Endodermal cell (in vitro differentiated cells): ENCODE measurements at regions not wholly inside any gene's neighbourhood (a gene's known extent, or its start where the extent isn't known, plus 50 kb on each side); places are given as distances from the start of the nearest gene placed in this dataset.

Experiments used
- DNase-seq: peaks from one replicate; pipeline ENCODE4 v3.0.0-alpha.2; 2017
- H3K27ac ChIP-seq: 2 replicates; pipeline ENCODE4 v1.5.1; 2013; ENCODE audit warnings: mild to moderate bottlenecking, low read depth, low read length, moderate library complexity
- H3K27me3 ChIP-seq: 2 replicates; pipeline ENCODE4 v1.6.1; 2013; ENCODE audit warnings: mild to moderate bottlenecking, low read length, moderate library complexity; ENCODE audit not compliant: insufficient read depth, control insufficient read depth, poor library complexity, severe bottlenecking
- H3K36me3 ChIP-seq: 2 replicates; pipeline ENCODE4 v1.7.0; 2013; ENCODE audit warnings: mild to moderate bottlenecking, low read length, moderate library complexity; ENCODE audit not compliant: control insufficient read depth, insufficient read depth
- H3K4me1 ChIP-seq: one replicate; pipeline ENCODE4 v1.7.0; 2013; ENCODE audit warnings: low read length; ENCODE audit not compliant: control insufficient read depth, insufficient read depth
- H3K4me3 ChIP-seq: 2 replicates; pipeline ENCODE4 v1.5.1; 2013; ENCODE audit warnings: mild to moderate bottlenecking, low read length, moderate library complexity
- H3K9ac ChIP-seq: 2 replicates; pipeline ENCODE4 v1.6.1; 2013; ENCODE audit warnings: mild to moderate bottlenecking, low read length, moderate library complexity; ENCODE audit not compliant: poor library complexity, severe bottlenecking; ENCODE audit errors: extremely low read depth
- H3K9me3 ChIP-seq: 2 replicates; pipeline ENCODE4 v1.6.1; 2013; ENCODE audit warnings: mild to moderate bottlenecking, low read length, moderate library complexity; ENCODE audit not compliant: control insufficient read depth
- H3K27ac Mint-ChIP-seq: 2 replicates; pipeline ENCODE4 v1.8.0; 2020; ENCODE audit warnings: mixed read lengths
- H3K27me3 Mint-ChIP-seq: 2 replicates; pipeline ENCODE4 v1.8.0; 2021; ENCODE audit warnings: mild to moderate bottlenecking, mixed read lengths; ENCODE audit not compliant: insufficient read depth
- H3K36me3 Mint-ChIP-seq: 2 replicates; pipeline ENCODE4 v1.8.0; 2020; ENCODE audit warnings: low read depth, mixed read lengths
- H3K4me1 Mint-ChIP-seq: 2 replicates; pipeline ENCODE4 v1.8.0; 2020; ENCODE audit warnings: mixed read lengths
- H3K4me3 Mint-ChIP-seq: 2 replicates; pipeline ENCODE4 v1.8.0; 2020; ENCODE audit warnings: mild to moderate bottlenecking, moderate library complexity, mixed read lengths
- H3K9me3 Mint-ChIP-seq: 2 replicates; pipeline ENCODE4 v1.8.0; 2020; ENCODE audit warnings: mild to moderate bottlenecking, mixed read lengths
- CTCF ChIP-seq: fragments of 200-600 bp; sonication (generic); conservative IDR thresholded peaks from 2 replicates; pipeline ENCODE4 v1.5.0; 2021; ENCODE audit warnings: antibody characterized with exemption, mild to moderate bottlenecking
- WGBS, 2 experiments: methylation state at CpG; one replicate each; pipeline versions ENCODE4 v1.1.5 to v1.1.7; 2013; ENCODE audit warnings: missing lambda C conversion rate in 2 of 2, mixed read lengths in 1 of 2; ENCODE audit not compliant: insufficient coverage in 1 of 2, insufficient read length in 1 of 2; 5-methylcytosine and 5-hydroxymethylcytosine counted together

DNA sequence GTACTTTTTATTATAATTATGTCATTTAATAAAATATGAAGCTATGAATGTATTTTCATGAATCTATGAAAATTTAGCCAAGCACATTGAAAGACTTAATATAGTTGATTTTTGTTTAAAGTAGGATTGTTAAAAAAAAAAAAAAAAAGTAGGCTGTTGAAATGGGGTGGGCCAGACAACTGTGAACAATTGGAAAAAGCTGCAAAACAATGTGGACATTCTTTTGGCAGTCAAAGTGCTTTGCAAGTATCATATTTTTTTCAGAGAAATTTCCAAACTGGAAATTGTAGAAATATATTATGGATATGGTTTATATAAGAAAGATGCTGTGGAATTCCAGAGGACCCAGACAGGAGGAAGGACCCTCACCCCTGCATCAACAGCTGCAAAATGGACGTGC lies 82.1 kb downstream of the ETAA1 start:
- Mint-ChIP-seq H3K4me1 (peaks cover 14% of the 10 kb centered on the region), H3K27ac (no peak overlapping the region), H3K36me3 (no peaks in the 10 kb centered on the region), H3K9me3 (peaks cover 7% of the 10 kb centered on the region), H3K27me3 (peaks cover 3% of the 10 kb centered on the region), H3K4me3 (no peak overlapping the region)
- H3K27ac ChIP-seq, result no peak overlapping the region
- TF ChIP-seq CTCF, result no peak
- DNase-seq, result no peak
- H3K9ac ChIP-seq, result no peak overlapping the region
- H3K4me1 ChIP-seq, result no peaks in the 10 kb centered on the region
- H3K36me3 ChIP-seq, result no peaks in the 10 kb centered on the region
- H3K27me3 ChIP-seq, result no peaks in the 10 kb centered on the region
- no peaks in the 10 kb centered on the region for H3K9me3 ChIP-seq
- no peak overlapping the region for H3K4me3 ChIP-seq
- 75% methylated on average over 1 of the region's 1 CpG; no CpG with 5 or more reads in 1 of the 2 experiments for WGBS, 2 experiments

- no peaks in the 10 kb centered on the region for H3K27me3 ChIP-seq
- Mint-ChIP-seq H3K36me3 (no peaks in the 10 kb centered on the region), H3K27ac (no peak overlapping the region), H3K4me3 (no peak overlapping the region), H3K27me3 (no peaks in the 10 kb centered on the region), H3K9me3 (peaks cover 7% of the 10 kb centered on the region), H3K4me1 (no peaks in the 10 kb centered on the region)
- H3K4me3 ChIP-seq, result no peak overlapping the region
- DNase-seq, result no peak
- no peak for TF ChIP-seq CTCF
- no peaks in the 10 kb centered on the region for H3K9me3 ChIP-seq
- no peaks in the 10 kb centered on the region for H3K4me1 ChIP-seq
- H3K9ac ChIP-seq, result no peak overlapping the region
- no peaks in the 10 kb centered on the region for H3K36me3 ChIP-seq
- no peak overlapping the region for H3K27ac ChIP-seq
- 50 to 83% methylated on average over 1 to 2 of the region's 2 CpGs for WGBS, 2 experiments
These were observed 88.3 kb downstream of the ETAA1 start for GRCh38 chr2:67485431-67485830.

- H3K27me3 ChIP-seq, result no peaks in the 10 kb centered on the region
- H3K9me3 ChIP-seq, result no peaks in the 10 kb centered on the region
- no peak overlapping the region for H3K27ac Mint-ChIP-seq
- TF ChIP-seq CTCF, result no peak
- 94% methylated on average over 1 of the region's 1 CpG; no CpG with 5 or more reads in 1 of the 2 experiments for WGBS, 2 experiments
- H3K9me3 Mint-ChIP-seq, result peaks cover 2% of the 10 kb centered on the region
- no peak overlapping the region for H3K27ac ChIP-seq
- no peak overlapping the region for H3K9ac ChIP-seq
- no peak overlapping the region for H3K4me3 Mint-ChIP-seq
- H3K27me3 Mint-ChIP-seq, result no peaks in the 10 kb centered on the region
- no peaks in the 10 kb centered on the region for H3K36me3 Mint-ChIP-seq
- H3K4me1 Mint-ChIP-seq, result no peaks in the 10 kb centered on the region
- no peaks in the 10 kb centered on the region for H3K36me3 ChIP-seq
- H3K4me3 ChIP-seq, result no peak overlapping the region
- H3K4me1 ChIP-seq, result no peaks in the 10 kb centered on the region
- peak; percentile 49 for DNase-seq
These were observed 89.1 kb downstream of the ETAA1 start for GRCh38 chr2:67486041-67486796.
